ENCODE measurements at regions not wholly inside any gene's neighbourhood (a gene's known extent, or its start where the extent isn't known, plus 50 kb on each side); places are given as distances from the start of the nearest gene placed in this dataset.

DNA sequence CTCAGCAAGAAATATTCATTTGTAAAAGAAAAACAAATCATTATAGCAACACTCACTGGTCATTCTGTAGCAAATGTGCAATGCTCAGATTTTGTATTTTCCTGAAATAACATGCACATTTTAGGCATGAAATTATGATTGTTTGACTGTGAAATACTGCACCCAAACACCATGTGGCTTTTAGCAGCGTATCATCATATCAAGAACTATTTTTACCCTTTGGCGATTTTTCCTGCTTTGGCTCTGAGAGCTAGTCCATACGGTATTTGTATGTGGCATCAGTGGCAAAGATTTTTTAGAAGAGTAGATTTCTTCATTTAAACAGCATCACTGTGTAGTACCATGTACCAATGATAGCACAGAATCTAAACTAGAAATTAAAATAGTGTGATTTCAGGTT is 493.1 kb downstream of the NR4A2 start:
- Histone ChIP-seq H3K4me3 (no peak overlapping the region), H3K27me3 (no peaks in the 10 kb centered on the region), H3K27ac (no peak overlapping the region), H3K36me3 (no peaks in the 10 kb centered on the region), H3K4me1 (no peaks in the 10 kb centered on the region), H3K9me3 (no peaks in the 10 kb centered on the region)
- TF ChIP-seq POLR2AphosphoS5 (IDR thresholded peaks at IDR 0.05) (no peak), POLR2A (IDR thresholded peaks at IDR 0.05) (no peak), EP300 (IDR thresholded peaks at IDR 0.05; ENCODE audit: low read depth) (no peak)
- TF ChIP-seq, protein P1, sequence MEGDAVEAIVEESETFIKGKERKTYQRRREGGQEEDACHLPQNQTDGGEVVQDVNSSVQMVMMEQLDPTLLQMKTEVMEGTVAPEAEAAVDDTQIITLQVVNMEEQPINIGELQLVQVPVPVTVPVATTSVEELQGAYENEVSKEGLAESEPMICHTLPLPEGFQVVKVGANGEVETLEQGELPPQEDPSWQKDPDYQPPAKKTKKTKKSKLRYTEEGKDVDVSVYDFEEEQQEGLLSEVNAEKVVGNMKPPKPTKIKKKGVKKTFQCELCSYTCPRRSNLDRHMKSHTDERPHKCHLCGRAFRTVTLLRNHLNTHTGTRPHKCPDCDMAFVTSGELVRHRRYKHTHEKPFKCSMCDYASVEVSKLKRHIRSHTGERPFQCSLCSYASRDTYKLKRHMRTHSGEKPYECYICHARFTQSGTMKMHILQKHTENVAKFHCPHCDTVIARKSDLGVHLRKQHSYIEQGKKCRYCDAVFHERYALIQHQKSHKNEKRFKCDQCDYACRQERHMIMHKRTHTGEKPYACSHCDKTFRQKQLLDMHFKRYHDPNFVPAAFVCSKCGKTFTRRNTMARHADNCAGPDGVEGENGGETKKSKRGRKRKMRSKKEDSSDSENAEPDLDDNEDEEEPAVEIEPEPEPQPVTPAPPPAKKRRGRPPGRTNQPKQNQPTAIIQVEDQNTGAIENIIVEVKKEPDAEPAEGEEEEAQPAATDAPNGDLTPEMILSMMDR (IDR thresholded peaks at IDR 0.05) = no peak
- no peak for DNase-seq
- intact Hi-C loops (cut with DNase I; ENCODE audit: low total_unique reads) = no loop called here
- in situ Hi-C loops (cut with MboI; ENCODE audit: low pct_ligation_motif_present in 1 of 4, low pct_unique_long_range_greater_than_20kb in 1 of 4, low sequenced_read_pairs in 3 of 4) = no loop called here
- 54 to 83% methylated on average over 3 of the region's 3 CpGs for WGBS, 2 donors (ENCODE audit: low coverage in 1 of 2)

DNA sequence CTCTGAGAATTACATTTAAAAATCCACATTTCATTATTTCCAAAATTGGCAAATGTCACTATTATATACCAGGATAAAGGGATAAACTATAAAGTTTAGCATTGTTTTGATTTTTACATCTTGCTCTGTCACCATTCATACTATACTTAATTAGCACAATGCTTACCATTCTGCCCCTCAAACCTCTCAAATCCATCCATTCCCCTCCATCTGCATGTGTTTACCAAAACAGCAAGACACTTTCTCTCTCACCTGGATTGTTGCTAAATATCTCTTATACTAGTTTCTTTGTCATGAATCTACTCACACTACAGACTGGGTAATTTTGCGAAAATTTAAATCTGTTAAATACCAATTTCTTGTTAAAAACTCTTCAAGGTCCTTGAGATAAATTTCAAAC is 496.1 kb downstream of the NR4A2 start:
- in situ Hi-C loops (cut with MboI; ENCODE audit: low pct_ligation_motif_present in 1 of 4, low pct_unique_long_range_greater_than_20kb in 1 of 4, low sequenced_read_pairs in 3 of 4) = no loop called here
- WGBS, 2 donors (ENCODE audit: low coverage in 1 of 2) = 86 to 92% methylated on average over 1 of the region's 1 CpG
- no peak for DNase-seq
- H3K9me3 ChIP-seq = no peaks in the 10 kb centered on the region
- TF ChIP-seq POLR2A (IDR thresholded peaks at IDR 0.05) = no peak
- TF ChIP-seq POLR2AphosphoS5 (IDR thresholded peaks at IDR 0.05) = no peak
- TF ChIP-seq, protein P1 (IDR thresholded peaks at IDR 0.05) = no peak
- TF ChIP-seq EP300 (IDR thresholded peaks at IDR 0.05; ENCODE audit: low read depth) = no peak
- no peaks in the 10 kb centered on the region for H3K27me3 ChIP-seq
- no peaks in the 10 kb centered on the region for H3K4me1 ChIP-seq
- H3K36me3 ChIP-seq = no peaks in the 10 kb centered on the region
- intact Hi-C loops (cut with DNase I; ENCODE audit: low total_unique reads) = no loop called here
- H3K4me3 ChIP-seq = no peak overlapping the region
- no peak overlapping the region for H3K27ac ChIP-seq

DNA sequence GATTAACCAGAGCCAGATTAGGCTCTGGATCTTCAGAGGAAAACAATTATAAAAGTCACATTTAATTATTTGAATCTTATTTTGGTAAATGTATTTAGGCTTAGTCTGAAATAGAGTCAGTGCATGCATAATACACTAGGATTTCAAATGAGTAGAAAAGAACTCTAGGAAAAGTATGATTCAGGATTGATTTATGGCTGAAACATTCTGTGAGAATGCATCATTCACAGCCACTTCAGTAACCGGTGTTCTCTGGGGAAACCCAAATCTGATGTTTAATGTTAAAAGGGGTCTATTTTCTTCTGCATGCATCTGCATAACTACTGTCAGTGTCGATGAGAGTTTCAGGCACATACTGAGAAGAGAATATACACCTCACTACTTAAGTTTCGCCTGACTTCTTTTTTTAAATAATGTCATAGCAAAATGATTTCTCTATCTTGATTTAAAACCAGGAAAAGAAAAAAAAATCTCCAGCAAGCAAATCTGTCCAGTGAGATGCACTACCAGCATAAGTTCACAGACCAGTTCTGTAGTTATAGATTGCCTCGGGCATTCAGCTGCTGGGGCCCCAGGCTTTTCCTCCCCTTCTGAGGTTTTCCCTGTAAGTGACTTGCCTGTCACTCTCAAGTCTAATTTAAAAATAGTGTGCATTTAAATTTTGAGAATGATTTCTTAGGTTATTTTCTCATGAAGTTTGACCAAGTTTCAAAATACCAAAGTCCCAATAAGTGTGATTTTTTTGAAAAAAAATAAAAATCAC is 501.5 kb downstream of the NR4A2 start:
- Histone ChIP-seq H3K27ac (no peak overlapping the region), H3K9me3 (no peaks in the 10 kb centered on the region), H3K36me3 (no peaks in the 10 kb centered on the region), H3K27me3 (no peaks in the 10 kb centered on the region), H3K4me1 (no peaks in the 10 kb centered on the region), H3K4me3 (no peak overlapping the region)
- in situ Hi-C loops (cut with MboI; ENCODE audit: low pct_ligation_motif_present in 1 of 4, low pct_unique_long_range_greater_than_20kb in 1 of 4, low sequenced_read_pairs in 3 of 4) (no loop called here), intact Hi-C loops (cut with DNase I; ENCODE audit: low total_unique reads) (no loop called here)
- no peak for TF ChIP-seq POLR2AphosphoS5 (IDR thresholded peaks at IDR 0.05)
- TF ChIP-seq EP300 (IDR thresholded peaks at IDR 0.05; ENCODE audit: low read depth) = no peak
- TF ChIP-seq POLR2A (IDR thresholded peaks at IDR 0.05) = no peak
- TF ChIP-seq, protein P1 (IDR thresholded peaks at IDR 0.05) = no peak
- no peak for DNase-seq
- 69% methylated on average over 4 of the region's 4 CpGs for WGBS, 2 donors (ENCODE audit: low coverage in 1 of 2)

DNA sequence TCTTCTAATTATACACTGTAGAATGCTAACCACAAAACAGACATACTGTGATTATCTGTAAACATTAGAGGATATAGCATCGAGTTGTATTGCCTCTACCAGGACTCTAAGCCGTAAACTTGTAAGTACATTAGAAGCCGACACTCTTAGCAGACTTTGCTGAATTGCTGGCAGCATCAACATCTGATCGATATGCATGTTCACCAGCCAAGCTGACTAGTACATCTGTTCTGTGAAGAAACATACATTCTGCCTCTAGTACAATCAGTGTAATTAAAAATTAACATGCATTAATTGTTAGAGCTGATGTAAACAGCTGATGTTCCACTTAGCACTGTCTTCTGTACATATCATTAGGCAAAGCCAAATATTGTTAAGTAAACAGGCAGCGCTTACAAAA is 502.2 kb downstream of the NR4A2 start:
- Histone ChIP-seq H3K4me1 (peaks cover 0 to 4% (median 0%) of the 10 kb centered on the region in 4 donors), H3K4me3 (no peak overlapping the region), H3K36me3 (no peaks in the 10 kb centered on the region), H3K9me3 (no peaks in the 10 kb centered on the region), H3K27ac (no peak overlapping the region), H3K27me3 (no peaks in the 10 kb centered on the region)
- in situ Hi-C loops (cut with MboI; ENCODE audit: low pct_ligation_motif_present in 1 of 4, low pct_unique_long_range_greater_than_20kb in 1 of 4, low sequenced_read_pairs in 3 of 4) (no loop called here), intact Hi-C loops (cut with DNase I; ENCODE audit: low total_unique reads) (no loop called here)
- TF ChIP-seq, protein P1 (IDR thresholded peaks at IDR 0.05) = no peak
- TF ChIP-seq POLR2A (IDR thresholded peaks at IDR 0.05) (no peak), EP300 (IDR thresholded peaks at IDR 0.05; ENCODE audit: low read depth) (no peak), POLR2AphosphoS5 (IDR thresholded peaks at IDR 0.05) (no peak)
- WGBS, 2 donors (ENCODE audit: low coverage in 1 of 2) = 67 to 70% methylated on average over 5 of the region's 5 CpGs
- no peak for DNase-seq
